DND-41 (cell line): ENCODE measurements at regions not wholly inside any gene's neighbourhood (a gene's known extent, or its start where the extent isn't known, plus 50 kb on each side); places are given as distances from the start of the nearest gene placed in this dataset.

Experiments
- ATAC-seq: fragments of 200-7000 bp; cut with Tn5 transposase; 3 replicates; pipeline ENCODE4 v1.9.1; 2021; ENCODE audit warnings: low read depth; ENCODE audit not compliant: insufficient read depth
- DNase-seq: peaks from one replicate; pipeline ENCODE4 v3.0.0-alpha.2; 2020
- H2AFZ ChIP-seq: 2 replicates; pipeline ENCODE4 v1.6.0; 2012; ENCODE audit warnings: low read depth, low read length
- H3K27ac ChIP-seq: 2 replicates; pipeline ENCODE4 v1.5.1; 2012; ENCODE audit warnings: low read length, inconsistent platforms
- H3K27me3 ChIP-seq: fragments of 200-600 bp; sonication (generic); 2 replicates; pipeline ENCODE4 v1.6.0; 2012; ENCODE audit warnings: low read length, mild to moderate bottlenecking, inconsistent platforms; ENCODE audit not compliant: insufficient read depth, poor library complexity
- H3K36me3 ChIP-seq: 2 replicates; pipeline ENCODE4 v1.5.1; 2012; ENCODE audit warnings: low read length, inconsistent platforms; ENCODE audit not compliant: insufficient read depth
- H3K4me1 ChIP-seq: 2 replicates; pipeline ENCODE4 v1.5.1; 2012; ENCODE audit warnings: mild to moderate bottlenecking, low read length; ENCODE audit not compliant: insufficient read depth
- H3K4me2 ChIP-seq: 2 replicates; pipeline ENCODE4 v1.6.0; 2012; ENCODE audit warnings: mild to moderate bottlenecking, moderate library complexity, low read length, inconsistent platforms; ENCODE audit not compliant: insufficient read depth
- H3K4me3 ChIP-seq, 2 experiments: fragments of 200-600 bp in 1 of 2; shearing (Covaris generic) in 1 of 2; 2 replicates each; pipeline ENCODE4 v1.5.1; 2012 to 2016; ENCODE audit warnings: inconsistent platforms in 2 of 2, low read length in 2 of 2, mild to moderate bottlenecking in 2 of 2, low read depth in 1 of 2, moderate library complexity in 1 of 2
- H3K79me2 ChIP-seq: 2 replicates; pipeline ENCODE4 v1.6.0; 2012; ENCODE audit warnings: low read length, inconsistent platforms; ENCODE audit not compliant: insufficient read depth
- H3K9ac ChIP-seq: 2 replicates; pipeline ENCODE4 v1.6.0; 2012; ENCODE audit warnings: low read depth, mild to moderate bottlenecking, inconsistent platforms, low read length, moderate library complexity
- H3K9me3 ChIP-seq: 2 replicates; pipeline ENCODE4 v1.5.1; 2012; ENCODE audit warnings: low read length, moderate library complexity, mild to moderate bottlenecking, inconsistent platforms; ENCODE audit not compliant: insufficient read depth, severe bottlenecking
- H4K20me1 ChIP-seq: 2 replicates; pipeline ENCODE4 v1.6.0; 2012; ENCODE audit warnings: low read length; ENCODE audit not compliant: insufficient read depth
- CTCF ChIP-seq: IDR thresholded peaks from 2 replicates; pipeline ENCODE4 v1.5.1; 2012; ENCODE audit warnings: borderline replicate concordance, low read length, moderate library complexity, mild to moderate bottlenecking; ENCODE audit not compliant: poor library complexity, severe bottlenecking; ENCODE audit errors: extremely low read depth
- EZH2 ChIP-seq: IDR thresholded peaks from 3 replicates; pipeline ENCODE4 v1.6.1; 2012; ENCODE audit warnings: borderline replicate concordance, low read depth, mild to moderate bottlenecking, moderate library complexity, low read length, inconsistent platforms; ENCODE audit not compliant: severe bottlenecking

GRCh38 chr3:74469151-74469550 lies 145.3 kb downstream of the CNTN3 start:
- Histone ChIP-seq H3K79me2 (no peaks in the 10 kb centered on the region), H3K9me3 (no peaks in the 10 kb centered on the region), H3K4me3 (no peak overlapping the region), H3K27ac (no peak overlapping the region), H3K4me2 (no peak overlapping the region), H4K20me1 (no peaks in the 10 kb centered on the region), H3K27me3 (no peaks in the 10 kb centered on the region), H3K9ac (no peak overlapping the region), H3K4me1 (no peaks in the 10 kb centered on the region), H3K36me3 (no peaks in the 10 kb centered on the region), H2AFZ (no peak overlapping the region)
- ATAC-seq (no peak), DNase-seq (no peak)
- TF ChIP-seq EZH2 (no peak), CTCF (no peak)

- no peak for ATAC-seq
- TF ChIP-seq CTCF (no peak), EZH2 (no peak)
- no peaks in the 10 kb centered on the region for H3K9me3 ChIP-seq
- H3K27ac ChIP-seq, result no peak overlapping the region
- no peaks in the 10 kb centered on the region for H4K20me1 ChIP-seq
- H3K79me2 ChIP-seq, result no peaks in the 10 kb centered on the region
- no peak for DNase-seq
- H3K9ac ChIP-seq, result no peak overlapping the region
- no peaks in the 10 kb centered on the region for H3K36me3 ChIP-seq
- no peaks in the 10 kb centered on the region for H3K4me1 ChIP-seq
- H3K4me3 ChIP-seq, result no peak overlapping the region
- no peaks in the 10 kb centered on the region for H3K27me3 ChIP-seq
- no peak overlapping the region for H3K4me2 ChIP-seq
- H2AFZ ChIP-seq, result no peak overlapping the region
Observed at GRCh38 chr3:74465715-74466410, 148.6 kb downstream of the CNTN3 start.

GRCh38 chr3:74463515-74463914 lies 150.9 kb downstream of the CNTN3 start:
- H3K27me3 ChIP-seq, result no peaks in the 10 kb centered on the region
- H3K27ac ChIP-seq, result no peak overlapping the region
- no peak for ATAC-seq
- no peaks in the 10 kb centered on the region for H3K79me2 ChIP-seq
- TF ChIP-seq EZH2 (no peak), CTCF (no peak)
- H3K36me3 ChIP-seq, result no peaks in the 10 kb centered on the region
- H3K4me1 ChIP-seq, result no peaks in the 10 kb centered on the region
- DNase-seq, result no peak
- H2AFZ ChIP-seq, result no peak overlapping the region
- no peak overlapping the region for H3K9ac ChIP-seq
- no peaks in the 10 kb centered on the region for H4K20me1 ChIP-seq
- no peak overlapping the region for H3K4me2 ChIP-seq
- no peaks in the 10 kb centered on the region for H3K9me3 ChIP-seq
- H3K4me3 ChIP-seq, result no peak overlapping the region
